Keratinocyte (primary cell): ENCODE measurements at regions not wholly inside any gene's neighbourhood (a gene's known extent, or its start where the extent isn't known, plus 50 kb on each side); places are given as distances from the start of the nearest gene placed in this dataset.
"Not testable (repeated sequence)": the region's sequence is repeated elsewhere in the genome, so short reads cannot be mapped to it uniquely, and the experiment has no call there.

Experiments used
- DNase-seq: peaks from one replicate; pipeline ENCODE4 v3.0.0-alpha.2; 2011; ENCODE audit warnings: low read depth, missing footprints, low spot score
- FAIRE-seq: peaks from 2 replicates; lab custom pipeline; 2011; peaks lifted over from hg19 to GRCh38; lab: Jason Lieb, UNC
- H2AFZ ChIP-seq: 2 replicates; pipeline ENCODE4 v1.6.0; 2012; ENCODE audit warnings: low read length, control low read depth, inconsistent platforms; ENCODE audit not compliant: control insufficient read depth
- H3K27ac ChIP-seq: 2 replicates; pipeline ENCODE4 v1.5.1; 2011; ENCODE audit warnings: low read length; ENCODE audit not compliant: control insufficient read depth, insufficient read depth
- H3K27me3 ChIP-seq: 3 replicates; pipeline ENCODE4 v1.6.0; 2011; ENCODE audit warnings: low read length; ENCODE audit not compliant: control insufficient read depth, insufficient read depth; ENCODE audit errors: extremely low read depth
- H3K36me3 ChIP-seq, 2 experiments: 2 replicates in 1 of 2; 3 replicates in 1 of 2; pipeline ENCODE4 v1.5.1; 2011; ENCODE audit warnings: low read length in 2 of 2, mild to moderate bottlenecking in 1 of 2; ENCODE audit not compliant: control insufficient read depth in 2 of 2, insufficient read depth in 2 of 2; ENCODE audit errors: extremely low read depth in 1 of 2
- H3K4me1 ChIP-seq: 3 replicates; pipeline ENCODE4 v1.5.1; 2011; ENCODE audit warnings: low read length; ENCODE audit not compliant: control insufficient read depth, insufficient read depth; ENCODE audit errors: extremely low read depth
- H3K4me2 ChIP-seq: 3 replicates; pipeline ENCODE4 v1.6.0; 2011; ENCODE audit warnings: low read depth, low read length; ENCODE audit not compliant: control insufficient read depth, insufficient read depth; ENCODE audit errors: extremely low read depth
- H3K4me3 ChIP-seq, 3 experiments: fragments of 200-600 bp in 1 of 3; sonication (generic) in 1 of 3; 2 replicates in 2 of 3; 3 replicates in 1 of 3; pipeline ENCODE4 v1.5.1; 2011 to 2016; ENCODE audit warnings: low read length in 3 of 3, mild to moderate bottlenecking in 3 of 3, control low read depth in 2 of 3, inconsistent platforms in 1 of 3, low read depth in 1 of 3, mixed read lengths in 1 of 3, mixed run types in 1 of 3, moderate library complexity in 1 of 3; ENCODE audit not compliant: control insufficient read depth in 2 of 3, insufficient read depth in 2 of 3; ENCODE audit errors: extremely low read depth in 1 of 3
- H3K79me2 ChIP-seq: 2 replicates; pipeline ENCODE4 v1.6.0; 2012; ENCODE audit warnings: low read length; ENCODE audit not compliant: control insufficient read depth, insufficient read depth
- H3K9ac ChIP-seq: 3 replicates; pipeline ENCODE4 v1.6.0; 2011; ENCODE audit warnings: low read length; ENCODE audit not compliant: control insufficient read depth, insufficient read depth; ENCODE audit errors: extremely low read depth
- H3K9me1 ChIP-seq: 3 replicates; pipeline ENCODE4 v1.6.0; 2011; ENCODE audit warnings: low read length; ENCODE audit not compliant: control insufficient read depth, insufficient read depth; ENCODE audit errors: extremely low read depth
- H3K9me3 ChIP-seq: 2 replicates; pipeline ENCODE4 v1.5.1; 2012; ENCODE audit warnings: low read depth, low read length; ENCODE audit not compliant: control insufficient read depth
- H4K20me1 ChIP-seq: 3 replicates; pipeline ENCODE4 v1.6.0; 2011; ENCODE audit warnings: low read length; ENCODE audit not compliant: control insufficient read depth, insufficient read depth; ENCODE audit errors: extremely low read depth
- CTCF ChIP-seq, 3 experiments: IDR thresholded peaks in 1 of 3; conservative IDR thresholded peaks in 1 of 3; optimal IDR thresholded peaks in 1 of 3; 2 replicates in 2 of 3; 3 replicates in 1 of 3; pipeline versions ENCODE3 to v1.5.1; 2011; ENCODE audit warnings: low read length in 3 of 3, mild to moderate bottlenecking in 3 of 3, moderate library complexity in 2 of 3, control low read depth in 1 of 3, inconsistent platforms in 1 of 3; ENCODE audit not compliant: insufficient read depth in 2 of 3; ENCODE audit errors: extremely low read depth in 1 of 3
- EZH2 ChIP-seq: IDR thresholded peaks from one replicate; pipeline ENCODE4 v1.6.1; 2012; ENCODE audit warnings: inconsistent platforms, mild to moderate bottlenecking, low read length, moderate library complexity
- dilution Hi-C: fragments of 300-500 bp; cut with MboI; formaldehyde crosslinking; loops from one replicate; pipeline ENCODE4 v1.7.0; 2020; ENCODE audit warnings: low sequenced_read_pairs; ENCODE audit not compliant: extremely low pct_ligation_motif_present

GRCh38 chr22:26090821-26091220, 78.4 kb upstream of the SEZ6L start:
- no peak for TF ChIP-seq CTCF (optimal IDR thresholded peaks at IDR 0.05 in 1 of 3, IDR thresholded peaks at IDR 0.05 in 1 of 3, conservative IDR thresholded peaks at IDR 0.05 in 1 of 3; ENCODE audit: extremely low read depth in 1 of 3, insufficient read depth in 2 of 3, low read length in 3 of 3)
- TF ChIP-seq EZH2, result no peak
- no peaks in the 10 kb centered on the region for H3K27me3 ChIP-seq
- no peak for DNase-seq
- no peak overlapping the region for H3K4me2 ChIP-seq
- H2AFZ ChIP-seq, result no peak overlapping the region
- H3K9ac ChIP-seq, result no peak overlapping the region
- H4K20me1 ChIP-seq, result no peaks in the 10 kb centered on the region
- no peaks in the 10 kb centered on the region for H3K4me1 ChIP-seq
- no peaks in the 10 kb centered on the region for H3K36me3 ChIP-seq
- no peaks in the 10 kb centered on the region for H3K79me2 ChIP-seq
- no peak overlapping the region for H3K27ac ChIP-seq
- no peaks in the 10 kb centered on the region for H3K9me1 ChIP-seq
- H3K9me3 ChIP-seq, result no peaks in the 10 kb centered on the region
- H3K4me3 ChIP-seq, result no peak overlapping the region
- FAIRE-seq, result no peak
- dilution Hi-C loops, result no loop called here

DNA sequence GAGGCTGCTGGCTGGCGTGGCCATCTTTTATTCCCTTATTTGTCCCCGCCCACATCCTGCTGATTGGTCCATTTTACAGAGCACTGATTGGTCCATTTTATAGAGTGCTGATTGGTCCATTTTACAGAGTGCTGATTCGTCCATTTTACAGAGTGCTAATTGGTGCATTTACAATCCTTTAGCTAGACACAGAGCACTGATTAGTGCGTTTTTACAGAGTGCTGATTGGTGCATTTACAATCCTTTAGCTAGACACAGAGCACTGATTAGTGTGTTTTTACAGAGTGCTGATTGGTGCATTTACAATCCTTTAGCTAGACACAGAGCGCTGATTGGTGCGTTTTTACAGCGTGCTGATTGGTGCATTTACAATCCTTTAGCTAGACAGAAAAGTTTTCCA, 74.8 kb upstream of the SEZ6L start:
- dilution Hi-C loops, H3K27me3 ChIP-seq, H4K20me1 ChIP-seq, H3K4me1 ChIP-seq, DNase-seq, H3K9me3 ChIP-seq, H3K27ac ChIP-seq, H3K79me2 ChIP-seq, FAIRE-seq, H3K9ac ChIP-seq, H2AFZ ChIP-seq, H3K36me3 ChIP-seq, H3K4me2 ChIP-seq, H3K4me3 ChIP-seq, H3K9me1 ChIP-seq: not testable (repeated sequence)

GRCh38 chr22:26095256-26095956, 73.9 kb upstream of the SEZ6L start:
- no peaks in the 10 kb centered on the region for H4K20me1 ChIP-seq
- no peaks in the 10 kb centered on the region for H3K36me3 ChIP-seq
- H3K9me3 ChIP-seq, result no peaks in the 10 kb centered on the region
- H3K4me3 ChIP-seq, result no peak overlapping the region
- no peaks in the 10 kb centered on the region for H3K9me1 ChIP-seq
- TF ChIP-seq CTCF (optimal IDR thresholded peaks at IDR 0.05 in 1 of 3, IDR thresholded peaks at IDR 0.05 in 1 of 3, conservative IDR thresholded peaks at IDR 0.05 in 1 of 3; ENCODE audit: extremely low read depth in 1 of 3, insufficient read depth in 2 of 3, low read length in 3 of 3) (no peak), EZH2 (no peak)
- no peaks in the 10 kb centered on the region for H3K79me2 ChIP-seq
- H3K27me3 ChIP-seq, result no peaks in the 10 kb centered on the region
- no peak overlapping the region for H2AFZ ChIP-seq
- H3K9ac ChIP-seq, result no peak overlapping the region
- FAIRE-seq (no peak), DNase-seq (no peak)
- no peak overlapping the region for H3K27ac ChIP-seq
- dilution Hi-C loops, result no loop called here
- H3K4me1 ChIP-seq, result no peaks in the 10 kb centered on the region
- no peak overlapping the region for H3K4me2 ChIP-seq
